Ovary (tissue), 7 donors: ENCODE measurements at regions not wholly inside any gene's neighbourhood (a gene's known extent, or its start where the extent isn't known, plus 50 kb on each side); places are given as distances from the start of the nearest gene placed in this dataset.

Source experiments
- DNase-seq, 5 donors: peaks; one replicate each; pipeline ENCODE4 v3.0.0-alpha.2; 2019 to 2020
- H3K27ac ChIP-seq, 2 donors: fragments of 200-600 bp; one replicate each; pipeline versions ENCODE4 v1.5.1 to v1.8.0; 2019 to 2022
- H3K27me3 ChIP-seq: fragments of 200-600 bp; one replicate; pipeline ENCODE4 v1.8.0; 2022
- H3K36me3 ChIP-seq: fragments of 200-600 bp; sonication (generic); one replicate; pipeline ENCODE4 v1.5.1; 2019
- H3K4me1 ChIP-seq: one replicate; pipeline ENCODE4 v1.8.1; 2013; ENCODE audit warnings: mild to moderate bottlenecking, moderate library complexity; ENCODE audit not compliant: insufficient read depth
- H3K4me3 ChIP-seq: fragments of 200-600 bp; sonication (generic); one replicate; pipeline ENCODE4 v1.5.1; 2017
- H3K9me3 ChIP-seq, 2 donors: fragments of 200-600 bp in 1 of 2; sonication (generic) in 1 of 2; one replicate each; pipeline versions ENCODE4 v1.5.1 to v1.8.1; 2013 to 2019; ENCODE audit warnings: mild to moderate bottlenecking in 1 of 2, moderate library complexity in 1 of 2
- CTCF ChIP-seq, 3 donors: fragments of 450-650 bp in 2 of 3; fragments of 200-600 bp in 1 of 3; IDR thresholded peaks; one replicate each; pipeline versions ENCODE4 v1.5.1 to v1.8.0; 2016 to 2022; ENCODE audit warnings: antibody characterized with exemption in 3 of 3, mild to moderate bottlenecking in 1 of 3
- EP300 ChIP-seq: sonication (generic); formaldehyde crosslinking; IDR thresholded peaks from one replicate; pipeline ENCODE4 v1.6.1; 2017; ENCODE audit warnings: antibody characterized with exemption
- POLR2A ChIP-seq: fragments of 450-650 bp; IDR thresholded peaks from one replicate; pipeline ENCODE4 v1.6.1; 2017; ENCODE audit warnings: antibody characterized with exemption, mild to moderate bottlenecking, moderate library complexity
- WGBS, 3 donors: extraction: QIAGEN DNeasy Blood & Tissue Kit in 1 of 3; methylation state at CpG; one replicate each; pipeline versions ENCODE4 v1.1.5 to v1.1.7; 2013 to 2017; 5-methylcytosine and 5-hydroxymethylcytosine counted together
- intact Hi-C, 4 donors: fragments of 100-400 bp; cut with DNase I; formaldehyde crosslinking; loops; one replicate each; pipeline versions ENCODE4 v1.11.0 to v1.15.1; 2022 to 2023
- donor health status: DM: no; HTN: no; CAD: no; lungs with moderate emphysema.
- donor health status: DM: no; HTN: no; CAD: no.
- donor health status: Bipolar disorder and iron deficiency.
- donor health status: DM: no; HTN: no; CAD: no.
- donor health status: DM: yes; HTN: yes; CAD: no.

- intact Hi-C loops = loop anchor here in 1 of 4 donors (1.0 kb wide), 1 partner anchor 9 kb away; no protein-coding TSS in a partner anchor
- Histone ChIP-seq H3K4me3 (no peak overlapping the region), H3K27me3 (no peaks in the 10 kb centered on the region), H3K36me3 (no peaks in the 10 kb centered on the region), H3K9me3 (no peaks in the 10 kb centered on the region), H3K27ac (no peak overlapping the region), H3K4me1 (no peaks in the 10 kb centered on the region)
- TF ChIP-seq POLR2A (no peak), CTCF (IDR thresholded peaks at IDR 0.05) (no peak), EP300 (no peak)
- WGBS, 3 donors = 14 to 30% (median 24%) methylated on average over 3 of the region's 3 CpGs
- DNase-seq = no peak
These were observed 793.7 kb upstream of the RGMB start for GRCh38 chr5:97979740-97980139.

DNA sequence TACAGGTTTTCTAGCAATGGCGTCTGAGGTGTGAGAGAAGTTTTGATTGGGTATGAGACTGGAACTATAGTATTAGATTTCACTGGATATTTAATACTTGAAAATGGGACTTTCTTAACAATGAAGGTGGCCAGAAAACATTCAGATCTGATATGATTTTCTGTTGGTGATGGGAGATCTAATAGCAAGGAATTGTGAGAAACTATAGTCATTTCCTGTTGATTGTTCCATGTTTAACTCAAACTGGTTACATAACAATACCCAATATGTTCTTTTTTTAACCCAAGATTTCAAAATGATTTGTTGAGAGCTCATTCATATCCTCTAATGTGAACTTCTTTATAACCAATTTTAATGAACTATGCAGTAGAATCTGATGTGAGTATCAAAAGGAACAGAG lies 793.2 kb upstream of the RGMB start:
- DNase-seq = no peak
- Histone ChIP-seq H3K36me3 (no peaks in the 10 kb centered on the region), H3K27ac (no peak overlapping the region), H3K4me3 (no peak overlapping the region), H3K9me3 (no peaks in the 10 kb centered on the region), H3K4me1 (no peaks in the 10 kb centered on the region), H3K27me3 (no peaks in the 10 kb centered on the region)
- WGBS, 3 donors = 78 to 89% (median 87%) methylated on average over 1 of the region's 1 CpG
- intact Hi-C loops = loop anchor here in 1 of 4 donors (1.0 kb wide), 1 partner anchor 8 kb away; no protein-coding TSS in a partner anchor
- no peak for TF ChIP-seq EP300
- no peak for TF ChIP-seq POLR2A
- TF ChIP-seq CTCF (IDR thresholded peaks at IDR 0.05) = no peak

- Histone ChIP-seq H3K36me3 (no peaks in the 10 kb centered on the region), H3K4me1 (no peaks in the 10 kb centered on the region), H3K4me3 (no peak overlapping the region), H3K27ac (no peak overlapping the region), H3K27me3 (no peaks in the 10 kb centered on the region), H3K9me3 (no peaks in the 10 kb centered on the region)
- 76 to 80% (median 77%) methylated on average over 4 of the region's 4 CpGs for WGBS, 3 donors
- no peak for DNase-seq
- intact Hi-C loops = no loop called here
- TF ChIP-seq CTCF (IDR thresholded peaks at IDR 0.05) = no peak
- no peak for TF ChIP-seq EP300
- no peak for TF ChIP-seq POLR2A
These were observed 787.4 kb upstream of the RGMB start for GRCh38 chr5:97986069-97986468.

DNA sequence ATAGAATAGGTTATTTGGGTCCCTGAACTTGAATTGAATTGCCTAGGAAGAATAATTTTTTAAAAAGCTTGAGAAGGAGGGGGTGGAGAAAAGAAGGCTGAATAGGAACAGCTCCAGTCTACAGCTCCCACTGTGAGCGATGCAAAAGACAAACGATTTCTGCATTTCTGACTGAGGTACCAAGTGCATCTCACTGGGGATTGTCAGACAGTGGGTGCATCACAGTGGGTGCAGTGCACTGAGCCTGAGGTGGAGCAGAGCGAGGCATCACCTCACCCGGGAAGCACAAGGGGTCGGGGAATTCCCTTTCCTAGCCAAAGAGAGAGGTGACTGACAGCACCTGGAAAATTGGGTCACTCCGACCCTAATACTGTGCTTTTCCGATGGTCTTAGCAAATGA lies 782.2 kb upstream of the RGMB start:
- intact Hi-C loops = no loop called here
- 90 to 92% (median 91%) methylated on average over 7 of the region's 7 CpGs for WGBS, 3 donors
- TF ChIP-seq CTCF (IDR thresholded peaks at IDR 0.05) = no peak
- TF ChIP-seq POLR2A = no peak
- TF ChIP-seq EP300 = no peak

GRCh38 chr5:97998941-97999340 lies 774.5 kb upstream of the RGMB start:
- DNase-seq = no peak
- H3K36me3 ChIP-seq = no peaks in the 10 kb centered on the region
- intact Hi-C loops = no loop called here
- H3K4me1 ChIP-seq = no peaks in the 10 kb centered on the region
- no peaks in the 10 kb centered on the region for H3K9me3 ChIP-seq
- no peak for TF ChIP-seq EP300
- TF ChIP-seq CTCF (IDR thresholded peaks at IDR 0.05) = no peak
- TF ChIP-seq POLR2A = no peak
- H3K4me3 ChIP-seq = no peak overlapping the region
- H3K27me3 ChIP-seq = no peaks in the 10 kb centered on the region
- H3K27ac ChIP-seq = no peak overlapping the region

More for the DNA sequence above, 782.2 kb upstream of the RGMB start:
- Histone ChIP-seq H3K9me3 (no peaks in the 10 kb centered on the region), H3K4me3 (no peak overlapping the region), H3K4me1 (no peaks in the 10 kb centered on the region), H3K36me3 (no peaks in the 10 kb centered on the region), H3K27me3 (no peaks in the 10 kb centered on the region), H3K27ac (no peak overlapping the region)
- DNase-seq = no peak
